ENCODE measurements at regions not wholly inside any gene's neighbourhood (a gene's known extent, or its start where the extent isn't known, plus 50 kb on each side); places are given as distances from the start of the nearest gene placed in this dataset.

DNA sequence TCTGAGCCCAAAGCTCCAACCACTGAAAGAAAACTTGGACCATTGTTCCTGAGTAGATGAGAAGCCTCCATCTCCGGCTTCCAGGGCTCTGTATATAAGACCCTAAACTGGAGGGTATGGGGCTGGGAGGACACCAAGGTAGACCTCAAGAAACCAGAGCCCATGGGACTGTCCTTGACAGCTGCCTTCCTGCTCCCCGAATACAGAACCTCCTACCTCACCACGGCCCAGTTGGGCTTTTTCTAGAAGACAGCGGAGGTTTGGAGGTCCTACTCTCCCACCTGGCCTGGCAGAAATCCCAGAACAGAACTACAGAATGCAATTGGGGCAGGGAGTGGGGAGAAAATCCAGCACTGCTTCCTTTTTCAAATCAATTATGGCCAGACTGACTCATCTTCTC lies 177.3 kb upstream of the ZNF507 start:
- DNase-seq (ENCODE audit: low read depth, low spot score) = no peak

DNA sequence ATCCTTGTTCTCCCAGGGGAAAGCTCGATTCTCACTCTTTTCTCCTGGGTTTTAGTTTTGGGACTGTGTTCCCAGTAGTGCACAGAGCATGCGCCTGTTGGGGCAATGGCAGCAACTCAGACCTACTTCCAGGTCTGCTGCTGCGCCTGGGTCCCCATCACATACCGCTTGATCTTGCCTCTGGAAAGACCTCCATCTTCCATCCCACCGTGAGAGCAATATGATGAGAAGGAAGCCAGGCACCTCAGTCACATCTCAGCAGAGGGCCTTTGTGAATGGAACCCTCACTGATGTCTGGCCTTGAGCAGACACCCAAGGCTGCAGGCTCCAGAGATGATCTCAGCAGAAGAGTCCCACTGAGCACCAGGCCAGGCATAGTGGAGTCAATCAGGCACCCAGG lies 176.8 kb upstream of the ZNF507 start:
- DNase-seq (ENCODE audit: low read depth, low spot score) = no peak

DNA sequence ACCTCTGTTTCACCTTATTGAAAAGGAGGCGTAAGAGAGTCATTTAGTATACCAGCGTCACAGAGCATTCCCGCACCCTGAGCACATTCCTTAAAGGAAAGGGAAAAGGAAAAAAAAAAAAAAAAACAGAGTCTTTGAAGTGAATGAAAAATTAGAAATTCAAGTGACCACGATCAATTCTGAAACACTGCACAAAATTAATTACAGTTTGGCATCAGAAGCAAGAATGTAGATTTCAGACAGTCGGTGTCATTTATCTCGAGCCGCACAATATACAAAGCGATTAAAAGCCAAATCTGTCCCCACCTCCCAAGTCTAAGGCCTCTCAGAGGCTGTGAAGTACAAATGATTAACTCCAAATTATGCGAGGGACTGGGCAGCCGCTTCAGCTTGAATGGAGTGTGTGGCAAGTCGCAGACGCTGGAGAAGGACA lies 173.7 kb upstream of the ZNF507 start:
- peak; percentile 60 for DNase-seq (ENCODE audit: low read depth, low spot score)

DNA sequence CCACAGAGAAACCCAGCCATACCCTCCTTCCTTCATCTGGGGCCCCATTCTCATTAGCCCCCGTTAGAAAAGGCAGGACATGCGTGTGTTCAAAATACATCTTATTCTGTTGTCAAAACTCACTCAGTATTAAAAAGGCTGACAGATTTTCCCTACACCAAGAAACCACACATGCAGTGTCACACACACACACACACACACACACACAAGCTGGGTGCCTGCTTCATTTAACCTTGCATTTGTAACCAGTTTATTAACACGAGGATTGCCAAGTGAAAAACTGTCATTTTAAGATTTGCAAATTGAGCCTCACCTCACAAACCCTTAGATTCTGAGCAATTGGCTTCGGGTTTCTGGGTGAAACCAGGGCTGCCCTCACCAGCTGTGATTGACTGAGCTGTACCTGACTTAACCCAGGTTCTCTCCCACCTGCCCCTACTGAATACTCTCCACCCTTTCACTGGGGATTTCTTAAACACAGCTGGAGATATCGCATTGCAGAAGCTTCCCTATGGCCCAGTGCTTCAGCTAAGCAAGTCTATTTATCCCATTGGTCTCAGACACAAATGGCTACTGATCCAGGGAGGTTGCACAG lies 172.7 kb upstream of the ZNF507 start:
- DNase-seq (ENCODE audit: low read depth, low spot score) = peak; percentile 30

DNA sequence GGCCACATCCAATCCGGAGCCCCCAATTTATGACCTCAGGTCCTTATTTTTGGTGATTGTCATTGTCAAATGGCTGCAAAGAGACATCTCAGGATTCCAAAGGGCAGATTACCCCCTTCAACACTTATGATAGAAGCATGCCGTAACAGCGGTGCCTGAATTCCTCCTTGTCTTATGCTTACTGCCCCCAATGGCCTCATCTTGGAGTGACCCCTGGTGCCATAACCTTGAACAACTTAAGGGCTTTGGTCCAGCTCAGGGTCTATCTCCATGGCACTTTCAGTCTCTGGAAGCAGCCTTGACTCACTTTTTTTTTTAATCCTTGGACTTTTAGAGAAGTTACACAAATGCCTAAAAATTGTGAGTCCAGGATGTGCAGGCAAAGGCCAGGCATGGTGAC lies 171.6 kb upstream of the ZNF507 start:
- DNase-seq (ENCODE audit: low read depth, low spot score) = no peak

DNA sequence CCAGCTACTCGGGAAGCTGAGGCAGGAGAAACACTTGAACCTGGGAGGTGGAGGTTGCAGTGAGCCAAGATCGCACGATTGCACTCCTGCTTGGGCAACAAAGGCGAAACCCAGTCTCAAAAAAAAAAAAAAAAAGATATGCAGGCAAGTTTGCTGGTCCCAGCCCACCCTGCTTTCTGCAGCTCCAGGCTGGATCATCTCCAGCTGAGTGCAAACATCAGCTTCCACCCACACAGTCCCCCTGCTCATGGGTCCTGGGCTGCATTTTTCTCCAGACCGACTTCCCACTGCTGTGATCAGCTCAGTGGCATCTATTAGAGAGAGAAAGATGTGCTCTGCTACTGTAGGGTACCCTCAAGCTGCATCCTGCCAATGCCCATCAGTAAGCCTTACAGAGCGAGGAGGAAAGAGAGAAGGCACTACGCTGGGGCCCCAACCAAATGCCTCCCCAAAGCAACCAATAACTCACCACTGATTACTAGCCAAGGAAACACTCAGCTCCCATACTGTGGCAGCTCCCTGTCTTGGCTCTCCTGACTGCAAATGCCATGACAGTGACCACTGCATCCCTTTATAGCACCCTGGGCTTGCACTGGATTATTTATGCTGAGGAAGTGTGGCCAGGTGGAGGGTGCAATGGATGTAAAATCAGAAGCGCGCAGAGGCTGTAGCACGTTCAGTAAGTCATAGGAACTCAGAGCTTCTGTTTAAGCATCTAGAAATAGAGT lies 170.9 kb upstream of the ZNF507 start:
- no peak for DNase-seq (ENCODE audit: low read depth, low spot score)

DNA sequence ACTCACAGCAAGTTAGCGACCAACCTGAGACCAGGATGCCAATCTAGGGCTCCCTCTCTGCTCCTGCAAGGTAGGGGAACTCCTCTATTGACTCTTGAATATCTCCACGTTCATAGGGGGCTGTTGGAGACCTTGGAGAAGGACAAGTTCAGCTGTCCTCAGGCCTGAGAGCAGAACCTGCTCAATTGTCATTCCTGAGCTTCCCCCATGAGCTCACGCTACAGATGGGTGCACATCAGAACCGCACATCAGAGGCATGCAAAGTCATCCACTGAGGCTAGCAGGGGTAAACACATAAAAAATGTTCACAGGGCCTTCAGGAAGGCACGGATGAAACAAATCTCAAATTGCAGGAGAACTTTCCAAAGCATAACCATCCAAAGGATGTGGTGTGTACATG lies 168.8 kb upstream of the ZNF507 start:
- no peak for DNase-seq (ENCODE audit: low read depth, low spot score)

DNA sequence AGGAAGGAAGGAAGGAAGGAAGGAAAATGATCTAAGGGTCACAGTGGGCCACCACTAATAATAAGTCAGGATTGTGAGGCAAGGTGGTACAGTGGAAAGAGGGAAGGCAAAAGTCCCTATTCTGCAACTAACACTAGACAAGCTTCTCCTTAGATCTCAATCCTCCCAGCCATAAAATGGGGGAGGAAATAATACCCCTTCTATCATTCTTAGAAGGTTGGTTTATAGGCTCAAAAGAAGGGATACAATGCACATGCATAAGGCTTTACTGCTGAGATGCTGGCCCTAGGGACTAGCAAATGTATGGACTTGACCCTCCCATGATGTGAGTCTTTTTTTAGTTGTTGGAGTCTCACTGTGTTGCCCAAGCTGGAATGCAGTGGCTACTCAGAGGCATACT lies 167.7 kb upstream of the ZNF507 start:
- no peak for DNase-seq (ENCODE audit: low read depth, low spot score)

DNA sequence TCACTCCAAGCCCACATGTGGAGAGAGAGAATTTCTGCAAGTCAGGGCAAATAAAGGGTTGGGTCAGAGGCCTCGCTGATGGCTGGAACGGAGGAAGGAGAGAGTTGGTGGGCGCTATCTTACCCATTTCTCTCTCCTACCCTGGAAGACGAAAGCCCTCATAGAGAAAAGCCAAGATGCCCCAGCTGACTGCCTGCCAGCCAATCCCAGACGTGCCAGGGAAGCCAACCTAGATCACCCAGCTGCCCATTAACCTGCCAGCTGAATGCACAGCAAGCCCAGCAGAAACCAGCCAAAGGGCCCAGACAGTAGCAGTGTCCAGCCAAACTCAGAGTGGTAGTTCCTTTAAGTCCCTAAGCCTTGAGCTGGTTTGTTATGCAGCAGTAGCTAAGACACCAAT lies 167.0 kb upstream of the ZNF507 start:
- DNase-seq (ENCODE audit: low read depth, low spot score) = no peak

DNA sequence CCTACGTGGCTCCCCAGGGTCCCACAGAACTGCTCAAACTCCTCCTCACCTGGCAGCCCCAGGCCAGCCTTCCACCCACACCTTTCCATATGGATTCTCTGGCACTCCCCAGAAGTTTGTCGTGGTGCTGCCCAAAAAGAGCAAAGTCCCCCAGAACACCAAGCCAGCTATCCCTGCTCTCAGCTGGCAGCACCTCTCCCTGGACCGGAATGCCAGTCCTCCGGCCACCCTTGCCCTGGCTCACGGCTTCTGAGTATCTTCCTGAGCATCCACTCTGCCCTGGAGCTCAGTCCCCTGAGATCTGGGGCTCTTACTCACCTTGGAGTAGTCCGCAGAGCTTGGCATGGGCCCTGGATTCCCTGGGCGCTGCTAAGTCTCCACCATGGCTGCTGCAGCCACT lies 166.5 kb upstream of the ZNF507 start:
- no peak for DNase-seq (ENCODE audit: low read depth, low spot score)

DNA sequence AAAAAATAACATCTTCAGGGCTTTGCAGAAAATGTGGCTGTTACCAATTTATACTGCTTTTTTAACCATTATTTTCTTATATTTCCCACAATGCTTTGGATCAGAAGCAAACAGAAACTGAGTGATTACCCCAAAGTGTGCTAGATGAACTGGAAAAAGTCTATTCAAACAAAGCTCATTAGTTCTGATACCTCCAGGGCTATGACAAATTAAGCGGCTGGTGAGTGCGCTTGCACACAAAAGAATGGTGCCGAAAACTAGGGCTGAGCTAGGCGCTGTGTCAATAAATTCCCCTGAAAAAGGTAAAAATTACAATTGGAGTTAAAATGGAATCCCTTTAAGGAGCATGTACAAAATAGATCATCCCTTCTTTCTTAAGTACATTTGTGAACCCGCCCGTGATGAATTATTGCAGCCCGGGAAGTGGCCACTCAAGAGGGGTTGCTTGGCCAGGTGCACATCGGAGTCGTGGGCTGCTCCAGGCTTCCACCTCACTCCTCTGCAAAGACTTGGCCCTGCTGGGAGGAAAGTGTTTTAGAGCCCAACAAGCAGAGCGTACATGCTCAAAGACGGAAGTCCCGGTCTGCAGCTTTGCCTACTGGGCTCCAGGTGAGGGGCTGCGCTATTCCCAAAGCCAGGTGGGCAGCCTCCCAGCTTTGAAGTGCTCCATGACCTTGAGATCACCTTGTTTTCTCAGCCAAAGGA lies 164.0 kb upstream of the ZNF507 start:
- DNase-seq (ENCODE audit: low read depth, low spot score) = no peak

DNA sequence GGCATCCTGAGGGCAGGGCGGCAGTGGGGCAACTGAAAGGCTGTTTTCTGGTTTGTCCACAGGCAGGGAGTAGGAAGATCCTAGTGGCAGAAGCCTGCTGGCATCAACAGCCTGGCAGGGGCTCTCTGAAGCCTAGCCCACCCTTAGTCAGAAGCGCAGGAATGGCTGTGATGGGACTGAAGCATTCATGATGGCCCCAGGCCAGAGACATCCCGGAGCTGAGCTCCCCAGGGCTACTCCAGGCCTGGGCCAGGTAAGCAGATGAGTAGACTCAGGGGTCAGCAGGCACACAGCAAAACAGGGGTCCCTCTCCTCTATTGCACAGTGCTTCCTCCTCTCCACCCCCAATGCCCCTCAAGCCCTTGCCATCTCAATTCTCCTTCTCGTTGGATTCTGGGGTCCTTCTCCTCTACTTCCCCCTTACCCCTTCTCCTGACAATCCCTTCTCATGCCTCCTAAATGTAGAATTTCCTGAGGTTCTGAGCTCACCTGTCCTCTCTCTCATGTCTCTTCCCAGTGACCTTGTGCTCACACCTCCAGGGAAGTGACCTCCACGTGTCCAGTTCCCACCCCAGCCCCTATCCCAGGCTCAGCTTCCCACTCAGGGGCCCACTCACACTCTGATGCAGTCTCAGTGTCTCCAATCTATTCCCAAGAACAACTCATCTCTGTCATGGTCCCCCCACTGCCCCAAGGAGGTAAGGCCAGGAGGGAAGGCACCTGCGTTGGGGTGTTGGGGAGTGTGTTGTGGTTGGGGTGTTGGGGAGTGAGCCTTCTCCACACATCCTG lies 158.7 kb upstream of the ZNF507 start:
- no peak for DNase-seq (ENCODE audit: low read depth, low spot score)

DNA sequence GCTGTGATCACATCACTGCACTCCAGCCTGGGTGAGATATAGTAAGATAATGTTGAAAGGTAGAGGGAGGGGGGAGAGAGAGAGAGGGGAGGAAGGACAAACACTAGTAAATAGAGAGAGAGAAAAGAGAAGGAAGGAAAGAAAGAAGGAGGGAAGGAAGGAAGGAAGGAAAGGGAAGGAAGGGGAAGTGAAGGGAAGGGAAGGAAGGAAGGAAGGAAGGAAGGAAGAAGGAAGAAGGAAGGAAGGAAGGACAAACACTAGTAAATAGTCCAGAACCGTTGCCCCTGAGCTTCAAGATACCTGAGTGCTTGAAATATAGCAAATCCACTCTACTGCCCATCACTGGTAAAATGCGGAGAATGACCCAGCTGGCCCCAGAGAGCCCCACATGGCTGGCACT lies 156.5 kb upstream of the ZNF507 start:
- DNase-seq (ENCODE audit: low read depth, low spot score) = no peak

DNA sequence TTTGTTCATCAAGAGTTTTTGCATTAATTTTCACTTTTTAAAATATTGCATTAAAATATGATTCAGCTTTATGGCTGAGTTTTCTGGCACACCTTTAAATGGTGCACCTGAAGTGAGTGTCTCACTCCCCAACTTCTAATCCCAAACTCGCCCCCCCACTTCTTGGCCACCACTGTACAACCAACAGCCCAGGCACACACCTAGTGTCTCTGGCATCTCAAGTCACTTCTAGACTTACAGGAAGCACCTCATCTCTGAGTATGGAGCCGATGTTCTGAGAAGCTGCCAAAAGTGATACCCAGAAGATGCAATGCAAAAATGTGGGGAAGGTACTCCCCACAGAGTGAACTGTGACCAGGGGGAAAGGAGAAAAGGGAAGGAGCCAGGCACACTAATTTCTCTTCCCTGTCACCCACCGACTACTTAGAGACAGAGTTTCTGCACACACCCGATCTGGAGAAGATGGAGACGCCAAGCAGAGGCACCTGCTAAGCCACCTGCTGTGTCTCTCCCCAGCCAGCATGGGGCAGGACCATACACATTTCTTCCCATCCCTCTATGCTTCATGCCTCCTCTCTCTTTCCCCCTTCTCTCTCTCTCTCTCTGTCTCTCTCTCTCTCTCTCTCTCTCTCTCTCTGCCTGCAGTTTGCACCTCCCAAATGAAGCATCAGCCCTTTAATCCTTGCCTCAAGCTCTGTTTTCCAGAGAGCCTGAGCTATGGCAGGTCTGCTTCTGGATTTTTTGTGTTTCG lies 155.3 kb upstream of the ZNF507 start:
- DNase-seq (ENCODE audit: low read depth, low spot score) = no peak

DNA sequence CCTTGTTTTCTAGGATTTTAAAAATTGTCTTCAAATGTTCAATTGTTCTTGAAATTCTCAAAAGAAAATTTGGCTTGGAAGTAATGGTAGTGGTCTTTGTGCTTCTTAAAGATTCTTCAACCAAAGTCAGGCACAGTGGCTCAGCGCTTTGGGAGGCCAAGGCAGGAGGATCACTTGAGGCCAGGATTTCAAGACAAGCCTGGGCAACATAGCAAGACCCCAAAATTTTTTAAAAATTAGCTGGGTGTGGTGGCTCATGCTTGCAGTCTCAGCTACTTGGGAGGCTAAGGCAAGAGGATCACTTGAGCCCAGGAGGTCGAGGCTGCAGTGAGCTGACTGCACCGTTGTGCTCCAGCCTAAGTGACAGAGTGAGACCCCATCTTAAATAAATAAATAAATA lies 153.5 kb upstream of the ZNF507 start:
- no peak for DNase-seq (ENCODE audit: low read depth, low spot score)

DNA sequence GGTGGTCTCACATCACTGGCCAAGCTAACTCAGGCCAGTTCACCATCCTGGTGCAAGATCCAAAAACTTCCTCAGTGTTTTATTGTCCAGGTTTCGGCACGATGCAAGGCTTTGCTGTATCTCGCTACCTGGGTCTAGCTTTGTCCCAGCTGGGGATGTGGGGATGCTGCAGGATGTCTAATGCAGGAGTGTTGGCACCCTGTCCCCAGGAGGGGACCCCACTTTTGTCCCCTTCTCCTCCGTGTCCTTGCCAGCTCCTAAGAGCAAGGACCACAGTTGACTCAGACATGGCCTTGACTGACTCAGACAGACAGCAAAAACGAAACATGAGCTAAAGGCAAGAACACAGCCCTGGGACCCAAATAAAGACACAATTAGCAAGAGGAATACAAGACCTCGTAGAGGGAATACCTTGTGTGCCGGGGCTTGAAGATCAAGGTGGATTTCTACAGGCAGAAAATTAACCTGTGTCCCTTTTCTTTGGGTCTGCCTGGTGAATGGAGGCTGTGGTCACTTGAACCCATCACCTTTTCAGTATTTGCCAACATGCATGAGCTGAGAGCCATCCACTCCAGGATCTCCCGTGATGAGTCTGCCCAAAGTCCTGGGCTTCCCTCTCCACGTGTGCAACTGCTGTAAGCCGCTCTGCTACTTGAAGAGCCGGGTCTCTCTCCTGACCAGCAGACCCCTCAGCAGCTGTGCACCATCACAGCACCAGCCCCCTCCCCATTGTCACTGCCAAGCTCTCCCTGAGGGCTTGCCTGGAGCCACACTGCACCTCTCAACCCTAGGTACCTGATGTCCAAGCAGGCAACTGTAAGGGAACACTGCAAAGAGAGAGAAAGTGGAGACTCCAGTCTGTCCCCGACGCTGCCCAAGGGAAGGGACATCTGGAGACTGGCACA lies 149.5 kb upstream of the ZNF507 start:
- DNase-seq (ENCODE audit: low read depth, low spot score) = no peak

DNA sequence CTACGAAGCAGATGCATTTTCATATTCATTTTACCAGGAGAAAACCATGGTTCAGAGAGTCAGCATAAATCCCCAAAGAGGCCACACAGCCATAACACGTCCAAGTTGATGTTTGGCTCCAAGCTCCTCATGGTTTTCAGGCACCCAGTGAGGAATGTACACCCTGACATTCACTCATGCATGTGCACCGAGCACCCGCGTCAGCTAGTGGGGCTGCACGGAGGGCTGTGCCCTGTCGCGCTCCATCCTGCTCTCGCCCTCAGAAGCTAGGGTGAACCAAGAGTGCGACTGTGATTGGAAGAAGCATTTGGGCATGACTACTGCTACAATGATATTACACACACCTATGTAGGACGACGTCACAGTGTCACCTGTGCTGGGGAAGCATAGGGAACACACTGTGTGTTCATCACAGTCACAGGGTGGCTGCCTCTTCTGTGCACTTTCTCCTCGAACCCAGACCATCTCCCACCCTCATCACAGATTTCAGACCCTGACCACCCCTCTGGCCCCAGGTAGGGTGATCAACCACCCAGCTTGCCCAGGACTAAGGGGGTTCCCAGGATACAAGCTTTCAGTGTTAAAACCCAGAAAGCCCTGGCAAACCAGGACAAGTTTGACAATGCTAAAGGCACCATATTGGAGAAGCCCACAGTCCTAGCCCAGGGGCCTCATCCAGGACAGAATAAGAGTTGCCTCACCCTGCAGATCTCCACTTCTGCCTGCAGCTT lies 148.6 kb upstream of the ZNF507 start:
- no peak for DNase-seq (ENCODE audit: low read depth, low spot score)

DNA sequence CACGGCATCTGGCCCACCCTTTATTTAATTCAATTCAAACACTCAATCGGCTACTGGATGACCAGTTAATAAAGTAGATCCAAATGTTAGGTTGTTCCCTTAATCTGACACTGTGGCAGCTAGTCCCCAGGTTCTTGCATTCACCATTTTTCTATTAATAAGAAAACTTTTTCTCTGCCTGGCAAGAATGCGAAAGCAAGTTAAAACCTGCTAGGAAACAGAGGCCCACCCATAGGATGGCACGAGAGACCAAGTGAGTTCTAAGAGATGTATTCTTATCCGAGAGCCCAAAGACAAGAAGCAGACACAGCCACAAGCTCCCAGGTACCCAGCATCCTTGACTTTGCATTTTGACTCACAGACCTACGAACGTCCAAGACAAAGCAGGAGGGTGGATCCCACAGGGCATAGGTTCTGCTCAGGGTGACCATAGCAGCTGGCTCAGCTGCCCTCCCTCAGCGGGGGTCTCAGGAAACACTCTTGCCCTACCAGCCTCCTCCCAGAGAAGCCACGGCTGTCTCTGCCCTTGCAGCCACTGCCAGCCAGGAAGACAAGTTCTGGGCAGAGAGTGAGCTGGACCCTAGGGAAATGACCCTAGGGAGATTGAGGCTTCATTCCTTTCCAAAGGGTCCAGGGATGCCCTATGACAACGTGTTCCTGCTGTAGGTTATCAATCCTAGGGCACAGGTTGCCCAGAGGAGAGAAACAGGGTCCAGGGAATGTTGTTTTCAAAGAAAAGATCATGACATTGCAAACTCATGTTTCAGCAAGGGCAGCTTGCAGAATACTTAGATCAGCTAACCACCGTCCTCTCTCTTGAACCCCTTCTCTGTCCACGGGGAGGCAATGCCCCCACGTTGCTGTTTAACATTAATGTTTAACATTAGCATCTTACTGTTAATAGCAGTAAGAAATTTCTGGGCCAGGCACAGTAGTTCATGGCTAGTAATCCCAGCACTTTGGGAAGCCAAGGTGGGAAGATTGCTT lies 147.2 kb upstream of the ZNF507 start:
- DNase-seq (ENCODE audit: low read depth, low spot score) = no peak

All from astrocyte of the hippocampus (primary cell).